ENCODE measurements at regions not wholly inside any gene's neighbourhood (a gene's known extent, or its start where the extent isn't known, plus 50 kb on each side); places are given as distances from the start of the nearest gene placed in this dataset.

DNA sequence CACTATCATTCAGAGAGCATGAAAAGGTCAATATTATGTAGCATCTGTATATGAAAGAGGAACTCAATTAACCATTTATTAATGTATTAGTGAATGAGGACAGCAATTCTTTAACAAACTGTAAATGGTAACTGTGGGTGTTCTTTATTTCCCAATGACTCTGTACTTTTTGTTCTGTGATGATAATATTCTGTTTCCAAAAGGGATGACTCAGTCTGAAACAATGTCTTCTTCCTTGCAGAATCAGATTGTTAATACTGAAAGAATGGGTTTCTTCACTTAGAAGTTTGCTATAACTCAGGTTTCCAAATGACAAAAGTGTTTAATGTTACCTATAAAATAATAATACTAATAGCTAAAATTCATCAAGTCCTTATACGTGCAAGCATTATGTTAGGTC, 1518.7 kb upstream of the WWC1 start:
- no peaks in the 10 kb centered on the region for H3K27me3 ChIP-seq
- no peaks in the 10 kb centered on the region; the same call in 1 of the 2 replicates for H3K9me3 ChIP-seq
- no peak overlapping the region for H3K4me3 ChIP-seq (ENCODE audit: low read depth, low read length)
- TF ChIP-seq, protein P1, sequence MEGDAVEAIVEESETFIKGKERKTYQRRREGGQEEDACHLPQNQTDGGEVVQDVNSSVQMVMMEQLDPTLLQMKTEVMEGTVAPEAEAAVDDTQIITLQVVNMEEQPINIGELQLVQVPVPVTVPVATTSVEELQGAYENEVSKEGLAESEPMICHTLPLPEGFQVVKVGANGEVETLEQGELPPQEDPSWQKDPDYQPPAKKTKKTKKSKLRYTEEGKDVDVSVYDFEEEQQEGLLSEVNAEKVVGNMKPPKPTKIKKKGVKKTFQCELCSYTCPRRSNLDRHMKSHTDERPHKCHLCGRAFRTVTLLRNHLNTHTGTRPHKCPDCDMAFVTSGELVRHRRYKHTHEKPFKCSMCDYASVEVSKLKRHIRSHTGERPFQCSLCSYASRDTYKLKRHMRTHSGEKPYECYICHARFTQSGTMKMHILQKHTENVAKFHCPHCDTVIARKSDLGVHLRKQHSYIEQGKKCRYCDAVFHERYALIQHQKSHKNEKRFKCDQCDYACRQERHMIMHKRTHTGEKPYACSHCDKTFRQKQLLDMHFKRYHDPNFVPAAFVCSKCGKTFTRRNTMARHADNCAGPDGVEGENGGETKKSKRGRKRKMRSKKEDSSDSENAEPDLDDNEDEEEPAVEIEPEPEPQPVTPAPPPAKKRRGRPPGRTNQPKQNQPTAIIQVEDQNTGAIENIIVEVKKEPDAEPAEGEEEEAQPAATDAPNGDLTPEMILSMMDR (IDR thresholded peaks at IDR 0.05; ENCODE audit: low read depth, low read length): no peak
- H3K4me1 ChIP-seq: no peaks in the 10 kb centered on the region
- DNase-seq: no peak
- no peaks in the 10 kb centered on the region for H3K36me3 ChIP-seq

DNA sequence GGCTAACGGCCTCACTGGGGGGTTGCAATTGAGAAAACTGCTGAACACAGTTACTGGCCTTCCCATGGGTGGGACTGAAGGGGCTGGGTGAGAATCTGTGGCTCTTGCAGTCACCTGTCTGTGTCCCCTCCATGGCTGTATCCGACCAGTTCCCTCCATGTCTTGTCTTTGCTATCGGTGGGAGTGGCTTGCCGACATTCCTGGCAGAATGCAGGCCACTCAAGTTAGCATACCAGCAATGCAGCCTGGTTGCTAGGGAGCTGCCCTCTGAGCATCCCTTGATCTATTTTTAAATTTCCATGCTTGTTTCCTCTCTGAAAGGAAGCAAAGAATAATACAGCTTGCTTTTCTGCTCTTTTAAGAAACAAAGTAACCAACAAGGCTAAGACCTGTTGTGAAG, 1509.7 kb upstream of the WWC1 start:
- TF ChIP-seq, protein P1 (IDR thresholded peaks at IDR 0.05; ENCODE audit: low read depth, low read length): no peak
- Histone ChIP-seq H3K9me3 (no peaks in the 10 kb centered on the region; the same call in none of the 2 replicates), H3K27me3 (no peaks in the 10 kb centered on the region), H3K36me3 (no peaks in the 10 kb centered on the region), H3K4me1 (no peaks in the 10 kb centered on the region), H3K4me3 (ENCODE audit: low read depth, low read length) (no peak overlapping the region)
- no peak for DNase-seq

DNA sequence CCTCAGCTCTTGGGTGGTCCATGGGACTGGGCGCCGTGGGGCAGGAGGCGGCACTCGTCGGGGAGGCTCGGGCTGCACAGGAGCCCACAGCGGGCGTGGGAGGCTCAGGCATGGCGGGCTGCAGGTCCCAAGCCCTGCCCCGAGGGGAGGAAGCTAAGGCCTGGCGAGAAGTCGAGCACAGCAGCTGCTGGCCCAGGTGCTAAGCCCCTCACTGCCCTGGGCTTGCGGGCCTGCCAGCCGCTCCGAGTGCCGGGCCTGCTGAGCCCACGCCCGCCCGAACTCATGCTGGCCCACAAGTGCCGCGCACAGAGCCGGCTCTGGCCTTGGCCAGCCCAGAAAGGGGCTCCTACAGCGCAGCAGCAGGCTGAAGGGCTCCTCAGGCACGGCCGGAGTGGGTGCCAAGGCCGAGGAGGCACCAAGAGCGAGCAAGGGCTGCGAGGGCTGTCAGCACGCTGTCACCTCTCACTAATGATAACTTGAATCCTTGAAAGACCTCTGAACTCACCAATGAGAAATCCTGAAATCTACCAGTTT, 1506.8 kb upstream of the WWC1 start:
- no peak overlapping the region for H3K4me3 ChIP-seq (ENCODE audit: low read depth, low read length)
- no peaks in the 10 kb centered on the region for H3K36me3 ChIP-seq
- no peaks in the 10 kb centered on the region for H3K4me1 ChIP-seq
- TF ChIP-seq, protein P1 (IDR thresholded peaks at IDR 0.05; ENCODE audit: low read depth, low read length): no peak
- H3K9me3 ChIP-seq: no peaks in the 10 kb centered on the region; the same call in none of the 2 replicates
- no peaks in the 10 kb centered on the region for H3K27me3 ChIP-seq
- DNase-seq: no peak

DNA sequence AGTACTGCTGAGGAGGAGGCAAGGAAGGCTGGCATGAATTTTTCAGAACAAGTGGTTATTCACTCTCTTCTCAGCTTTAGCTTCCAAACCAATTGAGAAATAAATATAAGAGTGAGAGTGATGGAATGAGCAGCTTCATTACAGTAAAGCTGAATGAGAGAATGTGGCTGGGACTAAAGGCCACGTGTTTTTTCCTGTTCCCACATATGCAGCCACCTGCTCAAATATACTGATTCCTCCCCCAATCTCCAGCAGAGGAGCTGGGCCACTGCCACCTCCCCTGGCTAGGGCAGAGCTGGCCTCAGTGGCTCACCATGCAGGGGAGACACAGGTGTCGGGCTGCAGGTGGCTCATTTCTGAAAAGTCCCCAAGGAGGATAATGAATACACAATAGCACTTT, 1505.3 kb upstream of the WWC1 start:
- Histone ChIP-seq H3K4me3 (ENCODE audit: low read depth, low read length) (no peak overlapping the region), H3K9me3 (no peaks in the 10 kb centered on the region; the same call in none of the 2 replicates), H3K36me3 (no peaks in the 10 kb centered on the region), H3K27me3 (no peaks in the 10 kb centered on the region), H3K4me1 (no peaks in the 10 kb centered on the region)
- TF ChIP-seq, protein P1 (IDR thresholded peaks at IDR 0.05; ENCODE audit: low read depth, low read length): no peak
- DNase-seq: no peak

DNA sequence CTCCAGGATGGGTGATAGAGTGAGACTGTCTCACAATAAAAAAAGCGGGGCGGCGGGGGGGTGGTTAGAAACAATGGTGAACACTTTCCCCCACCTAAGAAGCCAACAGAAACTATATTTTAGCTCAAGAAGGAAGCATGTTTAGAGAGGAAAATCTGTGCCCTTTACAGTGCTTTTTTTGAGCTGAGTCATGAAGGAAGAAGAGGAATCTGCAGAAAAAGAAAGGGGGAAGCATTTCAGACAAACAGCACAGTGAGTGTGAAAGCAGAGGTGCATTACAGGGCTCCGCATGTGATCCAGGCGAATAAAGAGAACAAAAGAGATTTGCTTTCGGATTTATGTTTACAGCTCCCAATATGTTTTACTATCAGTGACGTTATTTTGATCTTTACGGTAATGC, 1504.6 kb upstream of the WWC1 start:
- no peaks in the 10 kb centered on the region for H3K27me3 ChIP-seq
- H3K9me3 ChIP-seq: no peaks in the 10 kb centered on the region; the same call in none of the 2 replicates
- H3K4me3 ChIP-seq (ENCODE audit: low read depth, low read length): no peak overlapping the region
- no peaks in the 10 kb centered on the region for H3K4me1 ChIP-seq
- TF ChIP-seq, protein P1 (IDR thresholded peaks at IDR 0.05; ENCODE audit: low read depth, low read length): no peak
- no peak for DNase-seq
- H3K36me3 ChIP-seq: no peaks in the 10 kb centered on the region

DNA sequence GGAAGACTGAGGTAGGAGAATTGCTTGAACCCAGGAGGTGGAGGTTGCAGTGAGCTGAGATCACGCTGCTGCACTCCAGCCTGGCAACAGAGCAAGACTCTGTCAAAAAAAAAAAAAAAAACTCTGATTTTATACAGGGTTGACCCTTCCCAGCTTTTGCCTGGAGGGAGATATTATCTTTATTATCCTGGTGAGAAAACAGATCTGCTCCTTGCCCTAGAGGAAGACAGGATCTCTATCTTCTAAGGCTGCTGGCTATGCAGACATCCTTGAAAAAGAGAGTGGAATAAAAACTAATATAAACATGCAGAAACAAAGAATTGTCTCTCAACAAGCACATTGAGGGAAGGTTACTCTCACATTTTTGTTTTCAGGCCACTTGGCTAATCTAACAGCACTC, 1503.4 kb upstream of the WWC1 start:
- Histone ChIP-seq H3K4me1 (no peaks in the 10 kb centered on the region), H3K27me3 (no peaks in the 10 kb centered on the region), H3K9me3 (no peaks in the 10 kb centered on the region; the same call in none of the 2 replicates), H3K36me3 (no peaks in the 10 kb centered on the region), H3K4me3 (ENCODE audit: low read depth, low read length) (no peak overlapping the region)
- TF ChIP-seq, protein P1 (IDR thresholded peaks at IDR 0.05; ENCODE audit: low read depth, low read length): no peak
- no peak for DNase-seq

Data from BE2C (cell line).